ENCODE measurements at regions not wholly inside any gene's neighbourhood (a gene's known extent, or its start where the extent isn't known, plus 50 kb on each side); places are given as distances from the start of the nearest gene placed in this dataset.
A peak's percentile ranks its signal among the peaks of the same experiment; 100 is the strongest.
"Not testable (repeated sequence)": the region's sequence is repeated elsewhere in the genome, so short reads cannot be mapped to it uniquely, and the experiment has no call there.

DNA sequence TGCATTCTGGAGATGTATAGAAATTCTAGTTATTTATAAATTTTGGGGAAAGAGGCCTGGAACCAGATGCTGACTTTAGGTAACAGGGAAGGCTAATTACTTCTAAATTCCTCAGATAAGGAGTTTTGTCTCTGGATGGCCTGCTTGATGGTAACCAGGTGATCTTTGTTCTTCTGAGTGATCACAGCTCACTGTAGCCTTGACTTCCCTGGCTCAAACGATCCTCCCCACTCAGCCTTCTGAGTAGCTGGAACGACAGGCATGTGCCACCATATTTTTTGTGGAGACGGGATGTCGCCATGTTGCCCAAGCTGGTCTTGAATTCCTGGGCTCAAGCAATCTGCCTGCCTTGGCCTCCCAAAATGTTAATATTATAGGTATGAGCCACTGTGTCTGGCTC is 54.4 kb upstream of the MSH6 start:
- Histone ChIP-seq H3K4me3 (no peak overlapping the region), H3K4me1 (no peaks in the 10 kb centered on the region), H3K27me3 (no peaks in the 10 kb centered on the region), H3K27ac (no peak overlapping the region), H3K36me3 (no peaks in the 10 kb centered on the region), H3K9me3 (no peaks in the 10 kb centered on the region)
- DNase-seq, result no peak
- no peak for TF ChIP-seq EP300 (IDR thresholded peaks at IDR 0.05; ENCODE audit: low read depth)
- no peak for TF ChIP-seq CTCF (IDR thresholded peaks at IDR 0.05)
- TF ChIP-seq POLR2A (IDR thresholded peaks at IDR 0.05), result no peak
- no peak for TF ChIP-seq POLR2AphosphoS5 (IDR thresholded peaks at IDR 0.05)
- WGBS, 2 donors (ENCODE audit: low coverage in 1 of 2), result 71 to 83% methylated on average over 4 of the region's 4 CpGs
- intact Hi-C loops (cut with DNase I; ENCODE audit: low total_unique reads), result no loop called here
- in situ Hi-C loops (cut with MboI; ENCODE audit: low pct_ligation_motif_present in 1 of 4, low pct_unique_long_range_greater_than_20kb in 1 of 4, low sequenced_read_pairs in 3 of 4), result no loop called here

- no peaks in the 10 kb centered on the region for H3K4me1 ChIP-seq
- no peak for TF ChIP-seq CTCF (IDR thresholded peaks at IDR 0.05)
- no peak for TF ChIP-seq POLR2A (IDR thresholded peaks at IDR 0.05)
- TF ChIP-seq EP300 (IDR thresholded peaks at IDR 0.05; ENCODE audit: low read depth), result no peak
- TF ChIP-seq POLR2AphosphoS5 (IDR thresholded peaks at IDR 0.05), result no peak
- intact Hi-C loops (cut with DNase I; ENCODE audit: low total_unique reads) (no loop called here), in situ Hi-C loops (cut with MboI; ENCODE audit: low pct_ligation_motif_present in 1 of 4, low pct_unique_long_range_greater_than_20kb in 1 of 4, low sequenced_read_pairs in 3 of 4) (no loop called here)
- H3K9me3 ChIP-seq, result no peaks in the 10 kb centered on the region
- 80% methylated on average over 3 of the region's 3 CpGs; no CpG with 5 or more reads in 1 of the 2 donors for WGBS, 2 donors (ENCODE audit: low coverage in 1 of 2)
- H3K4me3 ChIP-seq, result no peak overlapping the region
- no peaks in the 10 kb centered on the region for H3K36me3 ChIP-seq
- DNase-seq, result no peak
- no peak overlapping the region for H3K27ac ChIP-seq
- no peaks in the 10 kb centered on the region for H3K27me3 ChIP-seq
Measured at GRCh38 chr2:47727956-47728355, 55.0 kb upstream of the MSH6 start.

DNA sequence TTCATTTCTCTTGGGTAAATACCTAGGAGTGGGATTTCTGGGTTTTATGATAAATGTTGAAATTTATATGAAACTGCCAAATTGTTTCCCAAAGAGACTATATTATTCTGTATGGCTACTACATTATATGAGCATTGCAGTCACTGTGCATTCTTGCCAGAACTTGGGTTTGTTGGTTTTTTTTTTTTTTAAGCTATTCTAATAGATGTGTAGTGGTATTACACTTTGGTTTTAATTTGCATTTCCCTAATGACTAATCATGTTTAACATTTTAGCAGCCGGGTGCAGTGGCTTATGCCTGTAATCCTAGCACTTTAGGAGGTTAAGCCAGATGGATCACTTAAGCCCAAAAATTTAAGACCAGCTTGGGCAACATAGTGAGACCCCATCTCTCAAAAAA is 56.0 kb upstream of the MSH6 start:
- H3K9me3 ChIP-seq; H3K27ac ChIP-seq; DNase-seq; in situ Hi-C loops (cut with MboI; ENCODE audit: low pct_ligation_motif_present in 1 of 4, low pct_unique_long_range_greater_than_20kb in 1 of 4, low sequenced_read_pairs in 3 of 4); H3K4me1 ChIP-seq; intact Hi-C loops (cut with DNase I; ENCODE audit: low total_unique reads); H3K4me3 ChIP-seq; H3K36me3 ChIP-seq; H3K27me3 ChIP-seq: not testable (repeated sequence)
- WGBS, 2 donors (ENCODE audit: low coverage in 1 of 2), result 46% methylated on average over 1 of the region's 1 CpG; no CpG with 5 or more reads in 1 of the 2 donors

DNA sequence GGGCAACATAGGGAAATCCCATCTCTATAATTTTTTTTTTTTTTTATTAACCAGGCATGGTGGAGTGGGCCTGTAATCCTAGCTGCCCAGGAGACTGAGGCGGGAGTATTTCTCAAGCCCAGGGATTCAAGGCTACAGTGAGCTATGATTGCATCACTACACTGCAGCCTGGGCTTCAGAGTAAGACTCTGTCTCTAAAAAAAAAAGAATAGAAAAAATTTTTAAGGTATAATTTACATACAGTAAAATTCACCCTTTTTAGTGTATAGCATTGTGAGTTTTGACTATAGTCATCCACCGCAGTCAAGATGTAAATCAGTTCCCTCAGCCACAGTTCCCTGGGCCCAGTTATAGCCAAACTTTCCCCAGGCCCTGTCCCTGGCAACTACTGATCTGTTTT is 57.1 kb upstream of the MSH6 start:
- DNase-seq, result no peak
- H3K36me3 ChIP-seq, result no peaks in the 10 kb centered on the region
- TF ChIP-seq EP300 (IDR thresholded peaks at IDR 0.05; ENCODE audit: low read depth), result no peak
- no peak for TF ChIP-seq POLR2A (IDR thresholded peaks at IDR 0.05)
- no peaks in the 10 kb centered on the region for H3K9me3 ChIP-seq
- no peaks in the 10 kb centered on the region for H3K4me1 ChIP-seq
- in situ Hi-C loops (cut with MboI; ENCODE audit: low pct_ligation_motif_present in 1 of 4, low pct_unique_long_range_greater_than_20kb in 1 of 4, low sequenced_read_pairs in 3 of 4) (no loop called here), intact Hi-C loops (cut with DNase I; ENCODE audit: low total_unique reads) (no loop called here)
- 88 to 100% methylated on average over 1 to 2 of the region's 2 CpGs for WGBS, 2 donors (ENCODE audit: low coverage in 1 of 2)
- no peaks in the 10 kb centered on the region for H3K27me3 ChIP-seq
- H3K27ac ChIP-seq, result no peak overlapping the region
- no peak overlapping the region for H3K4me3 ChIP-seq

DNA sequence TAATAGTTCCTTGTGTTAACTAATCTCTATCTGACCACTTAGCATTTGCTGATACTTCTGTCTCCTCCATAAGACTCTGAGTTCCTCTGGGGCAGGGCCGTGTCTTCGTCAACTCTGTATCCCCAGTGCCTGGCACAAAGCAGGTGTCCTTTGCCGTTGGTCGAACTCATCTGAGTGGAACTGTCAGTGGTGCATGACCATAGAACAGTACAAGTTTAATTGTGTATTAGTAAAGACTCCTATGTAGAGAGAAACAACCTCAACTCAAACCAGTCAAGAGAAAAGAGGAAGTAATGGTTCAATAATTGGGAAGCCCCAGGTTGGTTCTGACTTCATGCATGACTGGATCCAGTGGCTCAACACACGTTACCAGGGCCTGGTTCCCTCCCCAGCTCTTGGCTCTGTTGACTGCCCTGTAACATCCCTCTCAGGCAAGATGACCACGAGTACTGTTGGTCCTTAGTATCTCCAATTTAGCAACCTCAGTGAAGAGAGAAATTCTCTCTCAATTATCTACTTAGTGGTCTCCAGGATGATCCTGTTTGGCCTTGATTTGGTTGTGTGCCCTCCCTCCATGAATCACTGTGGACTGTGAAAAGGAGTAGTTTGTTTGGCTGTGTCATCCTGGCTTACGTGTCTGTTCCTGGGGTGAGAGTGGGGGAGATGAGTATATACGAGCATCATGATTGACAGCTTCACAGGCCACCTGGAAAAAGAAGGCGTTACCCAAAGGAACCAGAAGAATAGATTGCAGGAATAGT is 58.5 kb upstream of the MSH6 start:
- no peak overlapping the region for H3K4me3 ChIP-seq
- no peaks in the 10 kb centered on the region for H3K9me3 ChIP-seq
- peak; percentile 10 for DNase-seq
- H3K36me3 ChIP-seq, result no peaks in the 10 kb centered on the region
- 72 to 87% methylated on average over 3 to 9 of the region's 9 CpGs for WGBS, 2 donors (ENCODE audit: low coverage in 1 of 2)
- TF ChIP-seq POLR2A (IDR thresholded peaks at IDR 0.05) (no peak), POLR2AphosphoS5 (IDR thresholded peaks at IDR 0.05) (no peak), CTCF (IDR thresholded peaks at IDR 0.05) (no peak), EP300 (IDR thresholded peaks at IDR 0.05; ENCODE audit: low read depth) (no peak)
- H3K4me1 ChIP-seq, result no peaks in the 10 kb centered on the region
- H3K27me3 ChIP-seq, result no peaks in the 10 kb centered on the region
- in situ Hi-C loops (cut with MboI; ENCODE audit: low pct_ligation_motif_present in 1 of 4, low pct_unique_long_range_greater_than_20kb in 1 of 4, low sequenced_read_pairs in 3 of 4), result no loop called here
- no peak overlapping the region for H3K27ac ChIP-seq
- intact Hi-C loops (cut with DNase I; ENCODE audit: low total_unique reads), result no loop called here

Data from transverse colon (tissue), 4 donors.